HEK293 (cell line): ENCODE measurements at regions not wholly inside any gene's neighbourhood (a gene's known extent, or its start where the extent isn't known, plus 50 kb on each side); places are given as distances from the start of the nearest gene placed in this dataset.

Experiments
- CTCF ChIA-PET: fragments of 350-600 bp; formaldehyde crosslinking; extraction: SDS; loops from one replicate; lab custom pipeline; 2021; ENCODE audit warnings: antibody characterized with exemption; lab: Yijun Ruan, JAX
- POLR2A ChIA-PET: fragments of 300-600 bp; formaldehyde crosslinking; extraction: SDS; loops from one replicate; lab custom pipeline; 2020; ENCODE audit warnings: antibody characterized with exemption, inconsistent platforms; lab: Yijun Ruan, JAX
- H3K27ac ChIP-seq: fragments of 200-500 bp; sonication (Bioruptor generic); 2 replicates; pipeline ENCODE4 v1.5.1; 2014; ENCODE audit warnings: low read depth, low read length, control low read depth, inconsistent platforms; ENCODE audit errors: extremely low read depth
- H3K36me3 ChIP-seq, 2 experiments: fragments of 200-500 bp in 1 of 2; sonication (Bioruptor generic) in 1 of 2; 1 replicate in 1 of 2; 2 replicates in 1 of 2; pipeline ENCODE4 v1.5.1; 2014 to 2017; ENCODE audit warnings: inconsistent platforms in 2 of 2, low read length in 2 of 2; ENCODE audit not compliant: control insufficient read depth in 2 of 2, insufficient read depth in 1 of 2
- H3K4me1 ChIP-seq: fragments of 200-500 bp; sonication (Bioruptor generic); 2 replicates; pipeline ENCODE4 v1.5.1; 2014; ENCODE audit warnings: mild to moderate bottlenecking, low read length, inconsistent platforms; ENCODE audit not compliant: control insufficient read depth, insufficient read depth
- H3K4me3 ChIP-seq: 2 replicates; pipeline ENCODE4 v1.5.1; 2011; ENCODE audit warnings: low read depth, mild to moderate bottlenecking, control low read depth, low read length, moderate library complexity
- H3K9me3 ChIP-seq: fragments of 200-500 bp; sonication (Bioruptor generic); 2 replicates; pipeline ENCODE4 v1.5.1; 2014; ENCODE audit warnings: low read depth, low read length, inconsistent platforms; ENCODE audit not compliant: control insufficient read depth, insufficient read depth
- AEBP2 ChIP-seq: fragments of 450-650 bp; formaldehyde crosslinking; IDR thresholded peaks from 2 replicates; pipeline ENCODE4 v1.5.1; 2016; ENCODE audit warnings: missing biosample characterization, missing genetic modification characterization, borderline replicate concordance
- BCL11A ChIP-seq: fragments of 450-650 bp; formaldehyde crosslinking; IDR thresholded peaks from 2 replicates; pipeline ENCODE4 v1.5.1; 2016; ENCODE audit warnings: low read depth, missing biosample characterization, missing genetic modification characterization
- BCL11B ChIP-seq: fragments of 450-650 bp; formaldehyde crosslinking; IDR thresholded peaks from 2 replicates; pipeline ENCODE4 v1.5.1; 2016; ENCODE audit warnings: low read depth, missing biosample characterization, missing genetic modification characterization
- GFI1B ChIP-seq: fragments of 450-650 bp; formaldehyde crosslinking; IDR thresholded peaks from 2 replicates; pipeline ENCODE4 v1.5.1; 2016; ENCODE audit warnings: missing biosample characterization, missing genetic modification characterization
- KLF1 ChIP-seq: fragments of 450-650 bp; formaldehyde crosslinking; IDR thresholded peaks from 2 replicates; pipeline ENCODE4 v1.5.1; 2016; ENCODE audit warnings: missing biosample characterization, missing genetic modification characterization
- SETDB1 ChIP-seq: IDR thresholded peaks from one replicate; pipeline ENCODE4 v1.6.1; 2017; ENCODE audit warnings: mild to moderate bottlenecking, low read length, moderate library complexity, mixed read lengths; ENCODE audit not compliant: insufficient read length
- SP7 ChIP-seq: fragments of 450-650 bp; formaldehyde crosslinking; IDR thresholded peaks from 2 replicates; pipeline ENCODE4 v1.5.1; 2016; ENCODE audit warnings: missing biosample characterization, missing genetic modification characterization
- TRIM28 ChIP-seq: IDR thresholded peaks from 2 replicates; pipeline ENCODE4 v1.6.1; 2011; ENCODE audit warnings: low read length, control low read depth, borderline replicate concordance
- ZBTB20 ChIP-seq: fragments of 450-650 bp; formaldehyde crosslinking; IDR thresholded peaks from 2 replicates; pipeline ENCODE4 v1.5.1; 2016; ENCODE audit warnings: missing biosample characterization, missing genetic modification characterization
- ZBTB8A ChIP-seq: fragments of 450-650 bp; formaldehyde crosslinking; IDR thresholded peaks from 2 replicates; pipeline ENCODE4 v1.5.1; 2016; ENCODE audit warnings: missing biosample characterization, missing genetic modification characterization
- ZFP41 ChIP-seq: fragments of 450-650 bp; formaldehyde crosslinking; IDR thresholded peaks from 2 replicates; pipeline ENCODE4 v1.5.1; 2016; ENCODE audit warnings: missing biosample characterization, missing genetic modification characterization, borderline replicate concordance
- ZNF169 ChIP-seq: fragments of 450-650 bp; formaldehyde crosslinking; IDR thresholded peaks from 2 replicates; pipeline ENCODE4 v1.5.1; 2016; ENCODE audit warnings: missing biosample characterization, missing genetic modification characterization
- ZNF184 ChIP-seq: fragments of 450-650 bp; IDR thresholded peaks from 2 replicates; pipeline ENCODE4 v1.5.1; 2018; ENCODE audit warnings: missing biosample characterization, mild to moderate bottlenecking, missing genetic modification characterization
- ZNF292 ChIP-seq: fragments of 450-650 bp; formaldehyde crosslinking; IDR thresholded peaks from 2 replicates; pipeline ENCODE4 v1.5.1; 2016; ENCODE audit warnings: low read depth, missing biosample characterization, missing genetic modification characterization, borderline replicate concordance
- ZNF324 ChIP-seq: fragments of 450-650 bp; formaldehyde crosslinking; IDR thresholded peaks from 2 replicates; pipeline ENCODE4 v1.5.1; 2016; ENCODE audit warnings: missing biosample characterization, missing genetic modification characterization
- ZNF335 ChIP-seq: fragments of 450-650 bp; formaldehyde crosslinking; conservative IDR thresholded peaks from 2 replicates; pipeline ENCODE4 v1.5.1; 2016; ENCODE audit warnings: missing biosample characterization, missing genetic modification characterization
- ZNF350 ChIP-seq: fragments of 450-650 bp; formaldehyde crosslinking; IDR thresholded peaks from 2 replicates; pipeline ENCODE4 v1.5.0; 2017; ENCODE audit warnings: missing biosample characterization, mild to moderate bottlenecking, missing genetic modification characterization
- ZNF354C ChIP-seq: fragments of 450-650 bp; formaldehyde crosslinking; IDR thresholded peaks from 2 replicates; pipeline ENCODE4 v1.5.1; 2016; ENCODE audit warnings: missing biosample characterization, missing genetic modification characterization, low read depth, borderline replicate concordance
- ZNF394 ChIP-seq: fragments of 450-650 bp; formaldehyde crosslinking; IDR thresholded peaks from 2 replicates; pipeline ENCODE4 v1.5.1; 2016; ENCODE audit warnings: missing biosample characterization, missing genetic modification characterization, mild to moderate bottlenecking, moderate library complexity, borderline replicate concordance
- ZNF529 ChIP-seq: fragments of 450-650 bp; formaldehyde crosslinking; IDR thresholded peaks from 2 replicates; pipeline ENCODE4 v1.5.1; 2017; ENCODE audit warnings: missing genetic modification characterization, missing biosample characterization; ENCODE audit not compliant: insufficient replicate concordance
- ZNF777 ChIP-seq: fragments of 450-650 bp; formaldehyde crosslinking; IDR thresholded peaks from 2 replicates; pipeline ENCODE4 v1.5.1; 2017; ENCODE audit warnings: missing biosample characterization, missing genetic modification characterization, borderline replicate concordance
- ZNF830 ChIP-seq: fragments of 450-650 bp; IDR thresholded peaks from 2 replicates; pipeline ENCODE4 v1.5.0; 2018; ENCODE audit warnings: missing biosample characterization, missing genetic modification characterization, low read depth, mild to moderate bottlenecking, moderate library complexity

- TF ChIP-seq TRIM28 (no peak), ZFP41 (no peak), KLF1 (tag by site-specific recombination) (no peak), ZNF169 (no peak), ZNF292 (tag by site-specific recombination) (no peak), BCL11A (tag by site-specific recombination) (no peak), ZNF184 (tag by site-specific recombination) (no peak)
Measured at GRCh38 chr2:2568411-2568810, 237.3 kb upstream of the MYT1L start.

GRCh38 chr2:2567776-2568175 lies 236.7 kb upstream of the MYT1L start:
- POLR2A ChIA-PET: no interaction called here
- Histone ChIP-seq H3K9me3 (no peaks in the 10 kb centered on the region), H3K4me3 (no peak overlapping the region), H3K27ac (no peak overlapping the region), H3K36me3 (no peaks in the 10 kb centered on the region)
- CTCF ChIA-PET: no interaction called here
- TF ChIP-seq TRIM28 (no peak), ZNF394 (tag by site-specific recombination) (no peak), ZNF830 (tag by site-specific recombination) (no peak), ZBTB8A (tag by site-specific recombination) (no peak), ZNF350 (tag by site-specific recombination) (no peak), SP7 (no peak), AEBP2 (tag by site-specific recombination) (no peak)
- TF ChIP-seq, all 188 proteins: peak for 0
- H3K4me1 ChIP-seq: no peaks in the 10 kb centered on the region

More at GRCh38 chr2:2568411-2568810, 237.3 kb upstream of the MYT1L start:
- no peak overlapping the region for H3K4me3 ChIP-seq
- ChIA-PET CTCF (no interaction called here), POLR2A (no interaction called here)
- H3K27ac ChIP-seq: no peak overlapping the region
- no peaks in the 10 kb centered on the region for H3K36me3 ChIP-seq
- H3K9me3 ChIP-seq: no peaks in the 10 kb centered on the region
- no peaks in the 10 kb centered on the region for H3K4me1 ChIP-seq

- ChIA-PET CTCF (no interaction called here), POLR2A (no interaction called here)
- no peaks in the 10 kb centered on the region for H3K4me1 ChIP-seq
- H3K4me3 ChIP-seq: no peak overlapping the region
- TF ChIP-seq ZNF324 (tag by site-specific recombination) (no peak), BCL11B (no peak), ZNF354C (tag by site-specific recombination) (no peak), GFI1B (no peak)
- H3K27ac ChIP-seq: no peak overlapping the region
- no peaks in the 10 kb centered on the region for H3K36me3 ChIP-seq
- no peaks in the 10 kb centered on the region for H3K9me3 ChIP-seq
Measured at GRCh38 chr2:2566396-2567323, 235.6 kb upstream of the MYT1L start.

GRCh38 chr2:2565671-2566070 lies 234.6 kb upstream of the MYT1L start:
- ChIA-PET POLR2A (no interaction called here), CTCF (no interaction called here)
- Histone ChIP-seq H3K9me3 (no peaks in the 10 kb centered on the region), H3K4me1 (no peaks in the 10 kb centered on the region), H3K27ac (no peak overlapping the region), H3K4me3 (no peak overlapping the region), H3K36me3 (no peaks in the 10 kb centered on the region)
- TF ChIP-seq SETDB1: no peak
- no peak for TF ChIP-seq ZNF777 (tag by site-specific recombination)
- no peak for TF ChIP-seq ZNF529 (tag by site-specific recombination)
- no peak for TF ChIP-seq ZBTB20 (tag by site-specific recombination)
- TF ChIP-seq ZNF335: no peak
- TF ChIP-seq ZNF324 (tag by site-specific recombination): no peak
